ENCODE measurements at regions not wholly inside any gene's neighbourhood (a gene's known extent, or its start where the extent isn't known, plus 50 kb on each side); places are given as distances from the start of the nearest gene placed in this dataset.

- Histone ChIP-seq H3K27ac (no peak overlapping the region), H3K4me3 (replicated peaks in 1 of 3) (no peak overlapping the region), H3K9me3 (no peaks in the 10 kb centered on the region), H3K27me3 (no peaks in the 10 kb centered on the region), H3K36me3 (no peaks in the 10 kb centered on the region), H3K4me1 (peaks cover 0 to 4% of the 10 kb centered on the region in 2 donors)
- intact Hi-C loops (cut with DNase I): no loop called here
- WGBS, 2 donors: 92 to 95% methylated on average over 1 of the region's 1 CpG
- no peak for TF ChIP-seq POLR2A (IDR thresholded peaks at IDR 0.05)
- TF ChIP-seq, protein P1, sequence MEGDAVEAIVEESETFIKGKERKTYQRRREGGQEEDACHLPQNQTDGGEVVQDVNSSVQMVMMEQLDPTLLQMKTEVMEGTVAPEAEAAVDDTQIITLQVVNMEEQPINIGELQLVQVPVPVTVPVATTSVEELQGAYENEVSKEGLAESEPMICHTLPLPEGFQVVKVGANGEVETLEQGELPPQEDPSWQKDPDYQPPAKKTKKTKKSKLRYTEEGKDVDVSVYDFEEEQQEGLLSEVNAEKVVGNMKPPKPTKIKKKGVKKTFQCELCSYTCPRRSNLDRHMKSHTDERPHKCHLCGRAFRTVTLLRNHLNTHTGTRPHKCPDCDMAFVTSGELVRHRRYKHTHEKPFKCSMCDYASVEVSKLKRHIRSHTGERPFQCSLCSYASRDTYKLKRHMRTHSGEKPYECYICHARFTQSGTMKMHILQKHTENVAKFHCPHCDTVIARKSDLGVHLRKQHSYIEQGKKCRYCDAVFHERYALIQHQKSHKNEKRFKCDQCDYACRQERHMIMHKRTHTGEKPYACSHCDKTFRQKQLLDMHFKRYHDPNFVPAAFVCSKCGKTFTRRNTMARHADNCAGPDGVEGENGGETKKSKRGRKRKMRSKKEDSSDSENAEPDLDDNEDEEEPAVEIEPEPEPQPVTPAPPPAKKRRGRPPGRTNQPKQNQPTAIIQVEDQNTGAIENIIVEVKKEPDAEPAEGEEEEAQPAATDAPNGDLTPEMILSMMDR (IDR thresholded peaks at IDR 0.05): no peak
- DNase-seq: no peak
These were observed 979.0 kb upstream of the MAN1A1 start for GRCh38 chr6:120328521-120328920.

DNA sequence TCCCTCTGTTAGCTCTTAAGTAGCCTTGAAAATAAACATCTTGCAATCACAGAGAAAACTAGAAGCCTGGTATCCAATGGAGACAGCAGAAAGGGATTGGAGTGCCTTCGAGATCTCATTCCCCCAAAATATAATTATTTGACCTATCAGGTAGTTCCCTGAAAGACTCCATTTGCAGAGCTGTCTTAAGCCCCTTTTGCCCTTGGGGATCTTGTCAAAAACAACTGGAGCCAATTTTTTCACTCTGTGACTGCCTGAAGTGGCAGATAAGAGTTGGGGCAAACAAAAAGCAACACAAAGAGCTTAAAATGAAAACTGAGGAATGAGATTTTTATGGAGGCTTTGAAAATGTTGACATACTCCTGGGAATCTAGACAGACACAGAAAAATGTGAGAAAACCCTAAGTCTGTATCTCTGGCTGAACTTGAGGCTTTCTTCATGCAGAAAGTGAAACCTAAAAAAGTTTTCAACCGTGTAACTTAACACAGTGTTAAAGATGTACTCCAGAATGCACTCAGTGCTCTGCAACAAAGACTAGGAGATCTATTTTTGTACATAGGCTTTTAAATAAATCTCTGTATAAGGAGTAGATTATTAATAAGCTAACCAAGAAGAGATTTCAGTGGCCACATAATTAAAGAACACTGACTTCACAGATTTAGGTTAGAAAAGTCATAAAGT, 971.1 kb upstream of the MAN1A1 start:
- Histone ChIP-seq H3K9me3 (no peaks in the 10 kb centered on the region), H3K27me3 (no peaks in the 10 kb centered on the region), H3K4me1 (no peaks in the 10 kb centered on the region), H3K4me3 (replicated peaks in 1 of 3) (no peak overlapping the region), H3K36me3 (no peaks in the 10 kb centered on the region), H3K27ac (peak overlapping the region; percentile 55 to 72 (median 60))
- intact Hi-C loops (cut with DNase I): no loop called here
- DNase-seq: no peak
- 20 to 29% methylated on average over 2 of the region's 2 CpGs for WGBS, 2 donors
- no peak for TF ChIP-seq POLR2A (IDR thresholded peaks at IDR 0.05)
- TF ChIP-seq, protein P1 (IDR thresholded peaks at IDR 0.05): no peak

DNA sequence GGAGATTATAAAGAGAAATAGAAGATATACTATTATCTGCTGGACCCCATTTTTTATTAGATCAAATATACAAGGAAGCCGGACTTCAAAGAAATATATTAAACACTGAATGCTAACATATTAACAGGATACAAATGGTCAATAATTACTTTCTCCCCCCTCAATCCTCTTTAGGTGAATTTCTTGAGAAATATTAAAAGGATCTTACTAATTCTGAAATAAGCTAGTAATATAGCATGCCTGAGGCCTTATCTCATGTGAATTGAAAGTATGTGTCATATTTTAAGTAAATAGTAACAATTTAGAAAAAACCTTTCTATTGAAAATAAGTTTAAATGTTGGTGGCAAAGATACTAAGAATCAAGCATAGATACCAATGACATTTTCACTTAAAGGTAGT, 954.7 kb upstream of the MAN1A1 start:
- Histone ChIP-seq H3K9me3 (no peaks in the 10 kb centered on the region), H3K27ac (no peak overlapping the region), H3K4me1 (no peaks in the 10 kb centered on the region), H3K4me3 (replicated peaks in 1 of 3) (no peak overlapping the region), H3K27me3 (no peaks in the 10 kb centered on the region), H3K36me3 (no peaks in the 10 kb centered on the region)
- DNase-seq: no peak
- intact Hi-C loops (cut with DNase I): no loop called here
- 97 to 98% methylated on average over 1 of the region's 1 CpG for WGBS, 2 donors
- TF ChIP-seq POLR2A (IDR thresholded peaks at IDR 0.05): no peak
- TF ChIP-seq, protein P1 (IDR thresholded peaks at IDR 0.05): no peak

- no peaks in the 10 kb centered on the region for H3K9me3 ChIP-seq
- H3K36me3 ChIP-seq: no peaks in the 10 kb centered on the region
- H3K4me1 ChIP-seq: no peaks in the 10 kb centered on the region
- DNase-seq: no peak
- 93 to 94% methylated on average over 2 of the region's 2 CpGs for WGBS, 2 donors
- H3K27me3 ChIP-seq: no peaks in the 10 kb centered on the region
- H3K4me3 ChIP-seq (replicated peaks in 1 of 3): no peak overlapping the region
- no peak overlapping the region for H3K27ac ChIP-seq
- no peak for TF ChIP-seq POLR2A (IDR thresholded peaks at IDR 0.05)
- TF ChIP-seq, protein P1 (IDR thresholded peaks at IDR 0.05): no peak
- intact Hi-C loops (cut with DNase I): no loop called here
These were observed 954.0 kb upstream of the MAN1A1 start for GRCh38 chr6:120303527-120303926.

- Histone ChIP-seq H3K27ac (no peak overlapping the region), H3K4me1 (no peaks in the 10 kb centered on the region), H3K9me3 (no peaks in the 10 kb centered on the region), H3K4me3 (replicated peaks in 1 of 3) (no peak overlapping the region), H3K36me3 (no peaks in the 10 kb centered on the region), H3K27me3 (no peaks in the 10 kb centered on the region)
- no peak for TF ChIP-seq POLR2A (IDR thresholded peaks at IDR 0.05)
- TF ChIP-seq, protein P1 (IDR thresholded peaks at IDR 0.05): no peak
- DNase-seq: no peak
- 76 to 87% methylated on average over 2 of the region's 2 CpGs for WGBS, 2 donors
- intact Hi-C loops (cut with DNase I): no loop called here
These were observed 952.5 kb upstream of the MAN1A1 start for GRCh38 chr6:120302041-120302440.
